ENCODE measurements at regions not wholly inside any gene's neighbourhood (a gene's known extent, or its start where the extent isn't known, plus 50 kb on each side); places are given as distances from the start of the nearest gene placed in this dataset.

DNA sequence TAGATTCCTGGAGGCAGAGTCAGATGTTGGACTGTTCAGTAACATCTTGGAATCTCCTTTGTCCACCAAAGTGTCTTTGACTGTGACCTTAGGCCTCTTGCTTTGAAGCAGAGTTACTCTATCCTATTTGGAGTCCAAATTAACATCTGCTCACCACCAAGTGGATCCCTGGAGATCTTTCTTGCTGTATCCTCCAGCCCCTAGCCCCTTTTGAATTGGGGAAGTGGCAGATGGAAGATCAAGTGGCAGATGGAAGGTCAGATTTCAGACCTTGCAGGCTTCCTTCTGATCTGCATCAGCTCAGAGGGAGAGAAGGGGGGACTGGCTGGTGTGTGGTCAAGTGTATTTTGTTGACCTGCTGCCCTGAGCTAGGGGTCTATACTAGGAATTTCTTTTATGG lies 125.0 kb upstream of the ROPN1 start:
- CTCF ChIA-PET: no interaction called here

DNA sequence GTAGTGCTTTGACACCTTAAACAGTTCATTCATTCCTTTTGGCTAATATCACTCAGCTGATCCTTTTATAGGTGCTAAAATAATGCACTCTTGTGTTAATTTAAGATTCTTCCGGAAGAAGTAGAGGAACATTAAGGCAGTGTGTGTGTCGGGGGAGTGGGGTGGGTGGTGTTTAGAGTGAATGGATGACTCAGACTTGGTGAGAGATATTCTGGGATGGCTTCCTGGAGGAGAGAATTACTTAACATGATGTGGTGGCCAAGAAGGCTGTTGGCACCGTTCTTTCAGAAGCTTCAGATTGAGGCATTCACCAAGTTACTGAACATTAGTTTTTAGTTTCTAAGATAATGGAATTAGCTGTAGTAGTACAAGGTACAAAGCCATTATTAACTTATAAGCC lies 125.6 kb upstream of the ROPN1 start:
- H3K27ac ChIP-seq: no peak overlapping the region
- H3K4me1 ChIP-seq (replicated peaks; ENCODE audit: insufficient read depth): no peaks in the 10 kb centered on the region
- BruUV-seq (replicated peaks): no TSS peak
- H2AFZ ChIP-seq: no peak overlapping the region
- ChIA-PET POLR2A (ENCODE audit: unreplicated experiment) (no interaction called here), CTCF (no interaction called here)
- H3K4me3 ChIP-seq: no peak overlapping the region
- H4K20me1 ChIP-seq (ENCODE audit: insufficient read depth): no peaks in the 10 kb centered on the region; the same call in 1 of the 2 replicates
- H3K27me3 ChIP-seq (ENCODE audit: insufficient read depth, low read depth): peaks cover 67% of the 10 kb centered on the region
- no peak overlapping the region for H3K4me2 ChIP-seq
- H3K79me2 ChIP-seq (ENCODE audit: low read depth): no peaks in the 10 kb centered on the region
- intact Hi-C loops (cut with micrococcal nuclease; ENCODE audit: unreplicated experiment): no loop called here
- no peaks in the 10 kb centered on the region for H3F3A ChIP-seq (ENCODE audit: insufficient read depth, low read depth)
- TF ChIP-seq, protein P1, sequence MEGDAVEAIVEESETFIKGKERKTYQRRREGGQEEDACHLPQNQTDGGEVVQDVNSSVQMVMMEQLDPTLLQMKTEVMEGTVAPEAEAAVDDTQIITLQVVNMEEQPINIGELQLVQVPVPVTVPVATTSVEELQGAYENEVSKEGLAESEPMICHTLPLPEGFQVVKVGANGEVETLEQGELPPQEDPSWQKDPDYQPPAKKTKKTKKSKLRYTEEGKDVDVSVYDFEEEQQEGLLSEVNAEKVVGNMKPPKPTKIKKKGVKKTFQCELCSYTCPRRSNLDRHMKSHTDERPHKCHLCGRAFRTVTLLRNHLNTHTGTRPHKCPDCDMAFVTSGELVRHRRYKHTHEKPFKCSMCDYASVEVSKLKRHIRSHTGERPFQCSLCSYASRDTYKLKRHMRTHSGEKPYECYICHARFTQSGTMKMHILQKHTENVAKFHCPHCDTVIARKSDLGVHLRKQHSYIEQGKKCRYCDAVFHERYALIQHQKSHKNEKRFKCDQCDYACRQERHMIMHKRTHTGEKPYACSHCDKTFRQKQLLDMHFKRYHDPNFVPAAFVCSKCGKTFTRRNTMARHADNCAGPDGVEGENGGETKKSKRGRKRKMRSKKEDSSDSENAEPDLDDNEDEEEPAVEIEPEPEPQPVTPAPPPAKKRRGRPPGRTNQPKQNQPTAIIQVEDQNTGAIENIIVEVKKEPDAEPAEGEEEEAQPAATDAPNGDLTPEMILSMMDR (conservative IDR thresholded peaks at IDR 0.05): no peak
- TF ChIP-seq EZH2 (IDR thresholded peaks at IDR 0.05; ENCODE audit: low read depth): no peak
- H3K36me3 ChIP-seq (ENCODE audit: low read depth): no peaks in the 10 kb centered on the region
- no peaks in the 10 kb centered on the region for H3K9me3 ChIP-seq (ENCODE audit: insufficient read depth, low read depth)
- DNase-seq: no peak
- H3K9me2 ChIP-seq (ENCODE audit: insufficient read depth): no peaks in the 10 kb centered on the region

More for the DNA sequence above, 125.0 kb upstream of the ROPN1 start:
- intact Hi-C loops (cut with micrococcal nuclease; ENCODE audit: unreplicated experiment): no loop called here
- no peak for DNase-seq
- H3K4me2 ChIP-seq: no peak overlapping the region
- BruUV-seq (replicated peaks): no TSS peak
- H3K36me3 ChIP-seq (ENCODE audit: low read depth): no peaks in the 10 kb centered on the region
- H3F3A ChIP-seq (ENCODE audit: insufficient read depth, low read depth): no peaks in the 10 kb centered on the region
- no peak overlapping the region for H2AFZ ChIP-seq
- no peaks in the 10 kb centered on the region for H3K9me2 ChIP-seq (ENCODE audit: insufficient read depth)
- POLR2A ChIA-PET (ENCODE audit: unreplicated experiment): no interaction called here
- TF ChIP-seq EZH2 (IDR thresholded peaks at IDR 0.05; ENCODE audit: low read depth): no peak
- H3K4me1 ChIP-seq (replicated peaks; ENCODE audit: insufficient read depth): no peaks in the 10 kb centered on the region
- no peaks in the 10 kb centered on the region for H3K9me3 ChIP-seq (ENCODE audit: insufficient read depth, low read depth)
- no peaks in the 10 kb centered on the region for H3K79me2 ChIP-seq (ENCODE audit: low read depth)
- peaks cover 65% of the 10 kb centered on the region for H3K27me3 ChIP-seq (ENCODE audit: insufficient read depth, low read depth)
- no peak overlapping the region for H3K4me3 ChIP-seq
- no peaks in the 10 kb centered on the region; the same call in 1 of the 2 replicates for H4K20me1 ChIP-seq (ENCODE audit: insufficient read depth)
- H3K27ac ChIP-seq: no peak overlapping the region

GRCh38 chr3:124118397-124118796 lies 126.5 kb upstream of the ROPN1 start:
- no peaks in the 10 kb centered on the region for H3K9me3 ChIP-seq (ENCODE audit: insufficient read depth, low read depth)
- H3K9me2 ChIP-seq (ENCODE audit: insufficient read depth): no peaks in the 10 kb centered on the region
- H3F3A ChIP-seq (ENCODE audit: insufficient read depth, low read depth): no peaks in the 10 kb centered on the region
- DNase-seq: no peak
- no peak overlapping the region for H2AFZ ChIP-seq
- H3K4me1 ChIP-seq (replicated peaks; ENCODE audit: insufficient read depth): no peaks in the 10 kb centered on the region
- H3K36me3 ChIP-seq (ENCODE audit: low read depth): no peaks in the 10 kb centered on the region
- BruUV-seq (replicated peaks): no TSS peak
- intact Hi-C loops (cut with micrococcal nuclease; ENCODE audit: unreplicated experiment): no loop called here
- H3K4me3 ChIP-seq: no peak overlapping the region
- TF ChIP-seq, protein P1 (conservative IDR thresholded peaks at IDR 0.05): no peak
- no peak for TF ChIP-seq EZH2 (IDR thresholded peaks at IDR 0.05; ENCODE audit: low read depth)
- no peaks in the 10 kb centered on the region for H3K79me2 ChIP-seq (ENCODE audit: low read depth)
- H3K4me2 ChIP-seq: no peak overlapping the region
- H3K27ac ChIP-seq: no peak overlapping the region
- CTCF ChIA-PET: no interaction called here
- H3K27me3 ChIP-seq (ENCODE audit: insufficient read depth, low read depth): peaks cover 66% of the 10 kb centered on the region
- no peaks in the 10 kb centered on the region; the same call in 1 of the 2 replicates for H4K20me1 ChIP-seq (ENCODE audit: insufficient read depth)
- POLR2A ChIA-PET (ENCODE audit: unreplicated experiment): no interaction called here

DNA sequence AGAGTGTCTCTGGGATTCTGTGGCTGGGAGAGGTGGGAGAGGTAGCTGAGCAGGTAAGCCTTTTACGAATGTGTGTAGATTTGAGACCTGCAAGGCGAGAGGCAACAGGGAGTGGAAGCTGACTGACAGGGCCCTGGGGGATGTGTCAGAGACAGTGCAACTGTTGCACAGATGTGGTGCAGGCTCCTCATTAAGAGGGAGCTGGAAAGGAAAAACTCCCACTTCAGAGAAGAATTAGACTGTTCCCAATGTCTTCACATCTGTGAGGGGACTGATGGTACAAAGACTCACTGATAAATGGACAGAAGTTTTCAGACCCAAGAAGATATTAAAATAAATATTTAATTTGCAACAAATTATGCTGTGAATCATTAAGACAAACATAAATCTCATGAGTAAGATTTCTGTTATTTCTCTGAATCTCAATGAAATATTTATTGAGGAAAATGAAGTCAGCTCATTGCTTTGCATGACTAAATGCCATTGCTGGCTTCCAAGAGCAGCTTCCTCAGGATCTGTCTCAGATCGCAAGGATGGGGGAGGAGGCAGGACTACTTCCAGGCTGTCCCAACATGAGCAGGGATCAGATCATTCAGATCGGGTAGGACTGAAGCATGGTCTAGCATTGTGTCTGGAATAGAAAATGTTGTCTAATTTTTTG lies 127.3 kb upstream of the ROPN1 start:
- DNase-seq: no peak
- Histone ChIP-seq H3K27ac (no peak overlapping the region), H3K36me3 (ENCODE audit: low read depth) (no peaks in the 10 kb centered on the region), H2AFZ (no peak overlapping the region), H3K27me3 (ENCODE audit: insufficient read depth, low read depth) (peaks cover 66% of the 10 kb centered on the region), H3K9me2 (ENCODE audit: insufficient read depth) (no peaks in the 10 kb centered on the region), H3F3A (ENCODE audit: insufficient read depth, low read depth) (no peaks in the 10 kb centered on the region), H3K79me2 (ENCODE audit: low read depth) (no peaks in the 10 kb centered on the region), H3K4me2 (no peak overlapping the region), H3K4me3 (no peak overlapping the region), H4K20me1 (ENCODE audit: insufficient read depth) (no peaks in the 10 kb centered on the region; the same call in 1 of the 2 replicates), H3K4me1 (replicated peaks; ENCODE audit: insufficient read depth) (no peaks in the 10 kb centered on the region), H3K9me3 (ENCODE audit: insufficient read depth, low read depth) (no peaks in the 10 kb centered on the region)
- no peak for TF ChIP-seq EZH2 (IDR thresholded peaks at IDR 0.05; ENCODE audit: low read depth)
- ChIA-PET CTCF (no interaction called here), POLR2A (ENCODE audit: unreplicated experiment) (no interaction called here)
- intact Hi-C loops (cut with micrococcal nuclease; ENCODE audit: unreplicated experiment): no loop called here
- BruUV-seq (replicated peaks): no TSS peak
